Medulla oblongata (tissue), 1 donor: ENCODE measurements at regions not wholly inside any gene's neighbourhood (a gene's known extent, or its start where the extent isn't known, plus 50 kb on each side); places are given as distances from the start of the nearest gene placed in this dataset.
A peak's percentile ranks its signal among the peaks of the same experiment; 100 is the strongest.

Experiments used
- DNase-seq: peaks from one replicate; pipeline ENCODE4 v3.0.0-alpha.2; 2015; ENCODE audit errors: extremely low spot score

DNA sequence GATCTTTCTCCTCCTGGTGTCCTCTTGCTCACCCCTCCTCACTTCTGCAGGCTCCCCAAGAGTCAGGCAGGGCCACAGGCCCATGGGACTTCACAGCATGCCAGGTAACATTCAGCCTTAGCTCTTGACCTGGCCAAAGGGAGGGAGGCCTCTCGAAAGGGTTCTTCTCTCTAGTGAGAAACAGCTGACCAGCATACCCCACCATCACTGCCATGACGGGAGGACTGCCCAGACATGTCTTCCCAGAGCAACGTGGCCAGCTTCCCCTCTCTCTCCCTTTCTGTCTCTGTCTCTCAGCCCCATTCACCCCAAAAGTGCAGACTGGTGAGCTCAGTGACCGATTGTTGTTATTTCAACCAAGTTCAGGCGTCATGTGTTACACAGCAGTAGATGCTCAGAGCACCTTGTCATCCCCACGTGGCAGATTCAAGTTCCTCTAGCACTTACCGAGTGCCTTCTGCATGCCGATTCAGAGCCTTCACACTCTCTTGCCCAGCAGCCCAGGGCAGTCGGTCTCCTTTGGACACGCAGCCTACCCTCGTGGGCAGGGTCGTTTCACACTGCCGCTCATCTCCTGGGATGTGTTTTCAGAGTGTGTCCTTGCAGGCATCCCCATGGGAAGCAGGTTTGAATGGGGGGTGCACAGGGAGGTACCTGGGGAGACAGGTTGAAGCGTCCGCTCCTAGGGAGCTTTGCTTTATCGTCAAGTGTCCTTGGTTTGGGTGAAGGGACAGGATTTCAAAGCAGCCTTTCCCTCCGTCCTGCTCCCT lies 259.9 kb downstream of the NDUFA10 start:
- DNase-seq, result no peak

DNA sequence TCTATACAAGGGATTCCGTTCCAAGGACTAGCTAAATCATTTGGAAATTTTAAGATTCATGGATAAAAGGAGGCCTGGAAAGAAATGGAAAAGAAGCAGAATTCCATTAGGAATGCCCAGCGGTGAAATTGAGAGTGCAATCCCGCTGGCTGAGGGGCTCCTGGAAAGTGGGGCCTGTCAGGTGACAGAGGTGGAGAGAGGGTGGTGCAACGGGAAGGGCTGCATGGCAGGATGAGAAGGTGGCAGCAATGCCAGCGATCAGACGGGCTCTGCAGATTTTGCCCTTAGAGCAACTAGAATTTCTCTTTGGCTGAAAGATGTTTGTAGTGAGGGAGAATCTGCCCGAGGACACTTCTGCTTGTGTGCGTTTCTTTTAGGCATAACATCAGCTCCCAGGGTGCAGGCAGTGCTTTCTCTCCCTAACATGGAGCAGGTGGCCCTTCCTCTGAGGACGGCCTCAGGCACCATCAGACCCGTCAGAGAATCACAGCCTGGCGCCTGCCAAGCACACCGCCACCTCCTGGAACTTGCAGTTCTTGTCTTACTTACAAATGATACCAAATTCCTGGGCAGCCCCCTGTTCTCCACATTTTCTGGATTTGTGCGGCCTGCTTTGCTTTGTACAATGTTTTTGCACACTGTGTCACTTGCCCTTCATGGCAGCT lies 261.6 kb downstream of the NDUFA10 start:
- DNase-seq, result peak; percentile 9

- peak; percentile 52 for DNase-seq
These were observed 262.4 kb downstream of the NDUFA10 start for GRCh38 chr2:239762655-239763269.

GRCh38 chr2:239762106-239762505 lies 263.0 kb downstream of the NDUFA10 start:
- no peak for DNase-seq

DNA sequence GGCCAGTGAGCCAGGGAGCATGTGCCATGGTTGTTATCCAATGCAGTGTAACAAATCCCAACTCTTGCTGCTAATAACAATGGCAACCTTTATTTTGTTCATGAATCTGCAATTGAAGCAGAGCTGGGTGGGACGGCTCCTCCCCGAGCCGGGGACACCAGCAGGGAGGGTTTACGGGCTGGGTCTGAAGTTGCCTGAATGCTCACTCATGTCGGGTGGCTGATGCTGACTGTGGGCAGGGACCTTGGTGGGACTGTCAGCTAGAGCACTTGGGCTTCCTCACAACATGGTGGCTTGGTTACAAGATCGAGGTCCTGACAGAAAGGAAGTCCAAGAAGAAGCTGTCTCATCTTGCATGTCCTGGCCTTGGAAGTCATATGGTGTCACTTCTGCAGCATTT lies 264.5 kb downstream of the NDUFA10 start:
- no peak for DNase-seq

DNA sequence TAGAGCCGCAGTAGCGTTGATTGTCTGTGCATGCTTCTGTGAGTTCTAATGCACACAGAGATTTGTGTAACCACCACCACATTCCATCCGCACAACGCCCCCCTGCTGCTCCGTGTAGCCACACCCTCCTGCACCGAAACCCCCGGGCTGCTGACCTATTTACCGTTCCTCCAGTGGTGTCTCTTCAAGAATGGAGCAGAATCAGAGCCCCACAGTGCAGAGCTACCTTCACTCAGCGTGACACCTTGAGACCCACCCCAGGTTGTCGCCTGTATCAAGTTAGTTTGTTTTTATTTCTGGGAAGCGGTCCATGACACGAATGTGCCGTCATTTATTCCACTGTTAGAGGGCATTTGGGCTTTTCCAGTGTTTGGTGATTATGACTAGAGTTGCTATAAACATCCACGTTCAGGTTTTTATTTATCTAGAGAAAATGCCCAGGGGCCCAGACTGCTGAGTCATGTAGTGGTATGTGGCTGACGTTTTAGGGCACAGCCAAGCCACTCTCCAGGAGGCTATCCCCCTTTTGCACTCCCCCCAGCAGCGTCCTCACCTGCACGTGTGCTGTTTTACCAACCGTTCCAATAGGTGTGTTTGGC lies 266.8 kb downstream of the NDUFA10 start:
- no peak for DNase-seq

- DNase-seq, result no peak
These were observed 268.1 kb downstream of the NDUFA10 start for GRCh38 chr2:239756790-239757760.

DNA sequence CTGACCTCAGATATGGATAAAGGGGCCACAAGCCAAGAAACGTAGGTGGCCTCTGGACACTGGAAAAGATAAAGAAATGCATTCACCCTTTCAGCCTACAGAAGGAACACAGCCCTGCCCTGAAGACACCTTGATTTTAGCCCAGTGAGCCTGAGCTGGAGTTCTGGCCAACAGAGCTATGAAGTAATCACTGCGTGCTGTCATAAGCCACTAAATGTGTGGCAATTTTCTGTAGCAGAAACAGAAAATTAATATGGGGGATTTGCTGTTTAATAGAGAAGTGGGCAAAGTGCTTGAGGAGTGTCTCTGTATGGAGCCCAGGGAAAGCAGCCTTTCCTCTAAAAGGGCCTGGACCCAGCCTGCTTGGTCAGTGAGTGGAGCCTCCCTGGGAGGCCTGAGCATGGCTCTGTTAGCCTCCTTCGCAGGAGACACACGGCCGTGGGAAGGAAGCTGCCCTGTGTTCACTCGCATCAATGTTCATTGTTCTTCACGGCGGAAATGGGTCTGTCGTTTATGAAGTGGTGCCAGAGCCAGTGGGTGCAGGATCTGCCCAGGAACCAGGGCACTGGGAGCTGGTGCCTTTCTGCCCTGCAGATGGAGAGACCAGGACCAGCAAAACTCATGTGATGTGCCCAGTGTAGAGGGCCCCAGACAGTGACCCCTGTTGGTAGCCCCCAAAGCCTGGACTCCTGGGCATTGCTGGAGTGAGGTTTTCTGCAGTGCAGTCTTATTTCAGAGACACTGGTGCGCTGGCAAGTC lies 268.9 kb downstream of the NDUFA10 start:
- DNase-seq, result peak; percentile 22

DNA sequence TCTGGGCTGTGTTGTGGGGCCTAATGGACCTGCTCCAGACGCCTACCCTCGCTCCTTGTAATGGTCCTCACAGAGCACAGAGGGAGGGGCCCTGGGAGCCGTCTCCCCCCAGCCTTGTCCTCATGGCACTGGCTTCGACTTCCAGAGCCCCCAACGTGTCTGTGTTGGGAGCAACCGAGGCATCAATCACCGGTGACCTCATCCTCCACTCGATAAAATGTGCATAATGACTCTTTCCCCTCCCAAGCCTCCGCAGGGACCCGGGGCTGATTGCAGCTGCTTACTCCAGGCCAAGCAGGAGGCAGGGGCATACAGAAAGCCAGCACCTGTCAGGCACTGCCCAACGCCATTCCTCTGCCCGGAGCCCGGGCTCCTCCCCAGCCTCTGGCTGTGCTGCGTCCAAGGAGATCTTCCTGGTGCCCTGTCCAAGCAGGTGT lies 271.7 kb downstream of the NDUFA10 start:
- DNase-seq, result no peak

DNA sequence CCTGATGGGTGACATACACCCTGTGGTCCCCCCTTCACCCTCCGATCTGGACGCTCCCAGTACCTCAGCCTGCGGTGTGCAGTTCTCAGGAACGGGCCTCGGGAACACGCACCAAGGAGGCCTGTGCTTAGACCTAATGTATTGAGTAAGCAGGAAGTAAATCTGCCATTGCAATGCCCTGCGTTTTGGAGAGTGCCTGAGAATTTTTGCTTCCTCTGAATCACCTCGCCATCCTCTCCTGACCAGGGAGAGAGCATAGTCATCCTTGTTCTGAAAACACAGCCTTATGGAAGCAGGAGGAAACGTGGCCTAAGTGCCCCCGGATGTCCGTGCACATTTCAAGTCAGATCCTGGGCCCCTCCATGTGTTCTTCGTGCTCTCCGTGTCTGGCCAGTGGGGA lies 272.2 kb downstream of the NDUFA10 start:
- DNase-seq, result no peak

GRCh38 chr2:239751679-239752355 lies 273.3 kb downstream of the NDUFA10 start:
- peak; percentile 12 for DNase-seq

- no peak for DNase-seq
These were observed 274.0 kb downstream of the NDUFA10 start for GRCh38 chr2:239750929-239751678.

DNA sequence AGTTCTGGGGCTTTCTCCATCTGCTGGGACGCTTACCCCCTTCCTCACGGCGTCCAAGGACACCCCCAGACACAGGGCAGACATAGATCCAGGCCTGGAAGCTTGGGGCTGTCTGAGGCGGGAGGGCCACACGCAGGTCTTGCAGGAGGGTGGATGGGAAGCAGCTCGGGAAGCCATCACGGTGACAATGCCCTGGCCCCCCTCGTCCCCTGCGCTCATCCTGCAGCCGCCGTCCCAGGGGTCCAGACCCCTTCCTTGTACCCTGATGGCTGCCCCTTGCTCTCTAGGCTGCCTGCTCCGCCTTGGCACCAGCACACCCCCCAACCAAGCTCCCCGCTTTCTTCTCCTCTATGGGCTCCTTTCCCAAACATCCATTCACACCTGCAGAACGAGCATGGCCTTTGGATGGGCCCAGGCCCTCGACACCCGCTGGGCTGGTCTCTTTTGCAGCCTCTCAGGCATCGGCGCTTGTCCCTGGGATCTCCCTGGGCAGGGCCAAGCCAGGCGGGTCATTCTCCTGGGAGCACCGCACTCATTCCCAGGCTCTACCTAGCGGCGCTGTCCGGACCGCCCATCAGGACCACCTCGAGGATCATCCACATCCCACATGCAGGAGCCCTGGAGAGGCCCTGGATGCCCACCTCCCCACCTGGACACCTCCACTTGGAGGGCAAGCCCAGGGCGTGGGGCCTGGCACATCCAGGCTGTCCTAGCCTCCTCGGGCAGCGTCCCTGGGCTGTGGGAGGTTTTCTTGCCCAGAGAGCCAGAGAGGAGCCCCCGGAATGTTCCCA lies 274.9 kb downstream of the NDUFA10 start:
- DNase-seq, result no peak

- DNase-seq, result no peak
These were observed 275.8 kb downstream of the NDUFA10 start for GRCh38 chr2:239749272-239749873.

GRCh38 chr2:239748811-239749210 lies 276.3 kb downstream of the NDUFA10 start:
- no peak for DNase-seq

GRCh38 chr2:239747771-239748170 lies 277.4 kb downstream of the NDUFA10 start:
- DNase-seq, result no peak

DNA sequence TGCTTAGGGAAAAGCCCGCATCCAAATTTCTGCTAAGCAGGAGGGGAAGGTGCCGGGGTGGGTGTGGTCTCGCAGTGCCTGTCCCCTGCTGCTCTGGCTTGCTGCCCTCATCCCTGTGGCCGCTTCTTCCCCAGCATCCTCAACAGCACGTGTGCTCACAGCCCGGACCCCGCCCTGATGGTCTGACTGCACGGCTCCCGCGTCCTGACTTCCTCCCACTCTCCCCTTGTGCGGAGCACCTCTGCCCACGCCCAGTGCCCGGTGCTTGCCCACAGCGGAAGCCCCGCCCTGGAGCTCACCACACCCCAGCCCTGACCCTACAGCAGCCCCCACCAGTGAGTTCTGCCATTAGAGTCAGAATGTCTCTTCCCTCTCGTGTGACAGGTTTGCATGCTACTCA lies 277.9 kb downstream of the NDUFA10 start:
- no peak for DNase-seq
